GM18951 (cell line): ENCODE measurements at regions not wholly inside any gene's neighbourhood (a gene's known extent, or its start where the extent isn't known, plus 50 kb on each side); places are given as distances from the start of the nearest gene placed in this dataset.

Source experiments
- POLR2A ChIP-seq: IDR thresholded peaks from 4 replicates; pipeline ENCODE4 v1.6.1; 2011; ENCODE audit warnings: mild to moderate bottlenecking; ENCODE audit not compliant: insufficient read length, insufficient read depth; ENCODE audit errors: extremely low read depth
- in situ Hi-C: fragments of 300-500 bp; cut with MboI; formaldehyde crosslinking; loops from one replicate; pipeline ENCODE4 v1.12.0; 2022; ENCODE audit warnings: low sequenced_read_pairs, mixed read lengths, inconsistent platforms; ENCODE audit not compliant: unreplicated experiment

- in situ Hi-C loops, result no loop called here
- TF ChIP-seq POLR2A, result no peak
Observed at GRCh38 chr10:78556705-78557432, 511.9 kb upstream of the ZMIZ1 start.

- in situ Hi-C loops, result no loop called here
Observed at GRCh38 chr10:78557433-78557925, 511.3 kb upstream of the ZMIZ1 start.

GRCh38 chr10:78559661-78560340 is 509.0 kb upstream of the ZMIZ1 start:
- TF ChIP-seq POLR2A, result no peak
- in situ Hi-C loops, result no loop called here

More at GRCh38 chr10:78557433-78557925, 511.3 kb upstream of the ZMIZ1 start:
- TF ChIP-seq POLR2A, result no peak

- TF ChIP-seq POLR2A, result no peak
- in situ Hi-C loops, result no loop called here
Observed at GRCh38 chr10:78560341-78560688, 508.5 kb upstream of the ZMIZ1 start.

GRCh38 chr10:78563314-78563713 is 505.5 kb upstream of the ZMIZ1 start:
- in situ Hi-C loops, result no loop called here
- no peak for TF ChIP-seq POLR2A

- TF ChIP-seq POLR2A, result no peak
- in situ Hi-C loops, result no loop called here
Observed at GRCh38 chr10:78565841-78566240, 502.9 kb upstream of the ZMIZ1 start.

- in situ Hi-C loops, result no loop called here
- TF ChIP-seq POLR2A, result no peak
Observed at GRCh38 chr10:78566284-78567111, 502.3 kb upstream of the ZMIZ1 start.

- in situ Hi-C loops, result no loop called here
- no peak for TF ChIP-seq POLR2A
Observed at GRCh38 chr10:78567680-78568455, 500.9 kb upstream of the ZMIZ1 start.

- in situ Hi-C loops, result no loop called here
- no peak for TF ChIP-seq POLR2A
Observed at GRCh38 chr10:78568620-78569019, 500.1 kb upstream of the ZMIZ1 start.

- in situ Hi-C loops, result no loop called here
- TF ChIP-seq POLR2A, result no peak
Observed at GRCh38 chr10:78570633-78571235, 498.0 kb upstream of the ZMIZ1 start.

GRCh38 chr10:78571286-78571685 is 497.5 kb upstream of the ZMIZ1 start:
- no peak for TF ChIP-seq POLR2A
- in situ Hi-C loops, result no loop called here

GRCh38 chr10:78571891-78572290 is 496.9 kb upstream of the ZMIZ1 start:
- TF ChIP-seq POLR2A, result no peak
- in situ Hi-C loops, result no loop called here

- in situ Hi-C loops, result no loop called here
- no peak for TF ChIP-seq POLR2A
Observed at GRCh38 chr10:78572565-78572964, 496.2 kb upstream of the ZMIZ1 start.

GRCh38 chr10:78574547-78574946 is 494.2 kb upstream of the ZMIZ1 start:
- TF ChIP-seq POLR2A, result no peak
- in situ Hi-C loops, result no loop called here
